Mesothelial cell of epicardium (in vitro differentiated cells): ENCODE measurements at regions not wholly inside any gene's neighbourhood (a gene's known extent, or its start where the extent isn't known, plus 50 kb on each side); places are given as distances from the start of the nearest gene placed in this dataset.

Experiments
- DNase-seq, 2 experiments: peaks; one replicate each; pipeline ENCODE4 v3.0.0; 2021; ENCODE audit warnings: low spot score in 2 of 2; ENCODE audit not compliant: unreplicated experiment in 2 of 2
- H3K27ac Mint-ChIP-seq: 2 replicates; pipeline ENCODE4 v1.8.0; 2021; ENCODE audit warnings: mixed read lengths
- H3K27me3 Mint-ChIP-seq: 2 replicates; pipeline ENCODE4 v1.8.0; 2021; ENCODE audit warnings: low read depth, mixed read lengths
- H3K36me3 Mint-ChIP-seq: 2 replicates; pipeline ENCODE4 v1.8.0; 2021; ENCODE audit warnings: mixed read lengths
- H3K4me1 Mint-ChIP-seq: 2 replicates; pipeline ENCODE4 v1.8.0; 2021; ENCODE audit warnings: mixed read lengths
- H3K4me3 Mint-ChIP-seq: 2 replicates; pipeline ENCODE4 v1.8.0; 2021; ENCODE audit warnings: mild to moderate bottlenecking, moderate library complexity, mixed read lengths
- H3K9me3 Mint-ChIP-seq: 2 replicates; pipeline ENCODE4 v1.8.0; 2021; ENCODE audit warnings: mixed read lengths
- TF ChIP-seq, protein P1 (sequence below): fragments of 200-600 bp; sonication (generic); IDR thresholded peaks from one replicate; pipeline ENCODE4 v1.5.0; 2021; ENCODE audit warnings: antibody characterized with exemption; ENCODE audit not compliant: unreplicated experiment

DNA sequence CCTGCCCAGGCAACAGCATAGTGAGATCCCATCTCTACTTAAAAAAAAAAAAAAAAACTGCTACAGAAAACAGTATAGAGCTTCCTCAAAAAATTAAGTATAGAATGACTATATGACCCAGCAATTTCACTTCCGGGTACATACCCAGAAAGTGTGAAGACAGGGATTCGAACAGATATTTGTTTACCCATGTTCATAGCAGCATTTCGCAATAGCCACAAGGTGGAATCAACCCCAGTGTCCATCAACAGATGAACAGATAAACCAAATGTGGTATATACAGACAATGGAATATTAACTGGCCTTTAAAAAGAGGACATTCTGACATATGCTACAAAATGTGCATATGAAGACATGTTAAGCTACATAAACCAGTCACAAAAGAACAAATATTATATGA lies 95.5 kb downstream of the CHD9NB start:
- H3K9me3 Mint-ChIP-seq: no peaks in the 10 kb centered on the region
- H3K36me3 Mint-ChIP-seq: no peaks in the 10 kb centered on the region
- H3K27me3 Mint-ChIP-seq: peaks cover 23% of the 10 kb centered on the region
- no peaks in the 10 kb centered on the region for H3K4me1 Mint-ChIP-seq
- no peak for DNase-seq
- no peak overlapping the region for H3K4me3 Mint-ChIP-seq
- TF ChIP-seq, protein P1, sequence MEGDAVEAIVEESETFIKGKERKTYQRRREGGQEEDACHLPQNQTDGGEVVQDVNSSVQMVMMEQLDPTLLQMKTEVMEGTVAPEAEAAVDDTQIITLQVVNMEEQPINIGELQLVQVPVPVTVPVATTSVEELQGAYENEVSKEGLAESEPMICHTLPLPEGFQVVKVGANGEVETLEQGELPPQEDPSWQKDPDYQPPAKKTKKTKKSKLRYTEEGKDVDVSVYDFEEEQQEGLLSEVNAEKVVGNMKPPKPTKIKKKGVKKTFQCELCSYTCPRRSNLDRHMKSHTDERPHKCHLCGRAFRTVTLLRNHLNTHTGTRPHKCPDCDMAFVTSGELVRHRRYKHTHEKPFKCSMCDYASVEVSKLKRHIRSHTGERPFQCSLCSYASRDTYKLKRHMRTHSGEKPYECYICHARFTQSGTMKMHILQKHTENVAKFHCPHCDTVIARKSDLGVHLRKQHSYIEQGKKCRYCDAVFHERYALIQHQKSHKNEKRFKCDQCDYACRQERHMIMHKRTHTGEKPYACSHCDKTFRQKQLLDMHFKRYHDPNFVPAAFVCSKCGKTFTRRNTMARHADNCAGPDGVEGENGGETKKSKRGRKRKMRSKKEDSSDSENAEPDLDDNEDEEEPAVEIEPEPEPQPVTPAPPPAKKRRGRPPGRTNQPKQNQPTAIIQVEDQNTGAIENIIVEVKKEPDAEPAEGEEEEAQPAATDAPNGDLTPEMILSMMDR: no peak
- no peak overlapping the region for H3K27ac Mint-ChIP-seq

DNA sequence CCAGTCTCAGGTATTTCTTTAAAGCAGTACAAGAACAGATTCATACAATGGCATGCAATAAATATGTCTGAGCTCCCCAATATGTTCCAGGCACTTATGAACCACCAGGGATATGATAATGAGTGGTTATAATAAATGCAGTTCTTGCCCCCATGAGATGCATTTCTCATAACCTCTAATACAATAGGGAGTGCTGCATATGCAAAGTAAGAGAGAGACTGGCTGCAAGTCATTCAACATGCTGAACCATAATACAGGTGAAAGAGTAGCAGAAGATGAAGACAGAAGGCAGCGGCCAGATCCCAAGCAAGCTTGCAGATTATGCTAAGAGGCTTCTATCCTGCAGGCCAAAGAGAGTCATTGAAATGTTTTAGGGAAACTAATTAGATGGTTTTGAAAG lies 96.7 kb downstream of the CHD9NB start:
- no peak for DNase-seq
- no peaks in the 10 kb centered on the region for H3K4me1 Mint-ChIP-seq
- H3K4me3 Mint-ChIP-seq: no peak overlapping the region
- H3K27ac Mint-ChIP-seq: no peak overlapping the region
- TF ChIP-seq, protein P1: no peak
- H3K36me3 Mint-ChIP-seq: no peaks in the 10 kb centered on the region
- no peaks in the 10 kb centered on the region for H3K9me3 Mint-ChIP-seq
- H3K27me3 Mint-ChIP-seq: peaks cover 21% of the 10 kb centered on the region

DNA sequence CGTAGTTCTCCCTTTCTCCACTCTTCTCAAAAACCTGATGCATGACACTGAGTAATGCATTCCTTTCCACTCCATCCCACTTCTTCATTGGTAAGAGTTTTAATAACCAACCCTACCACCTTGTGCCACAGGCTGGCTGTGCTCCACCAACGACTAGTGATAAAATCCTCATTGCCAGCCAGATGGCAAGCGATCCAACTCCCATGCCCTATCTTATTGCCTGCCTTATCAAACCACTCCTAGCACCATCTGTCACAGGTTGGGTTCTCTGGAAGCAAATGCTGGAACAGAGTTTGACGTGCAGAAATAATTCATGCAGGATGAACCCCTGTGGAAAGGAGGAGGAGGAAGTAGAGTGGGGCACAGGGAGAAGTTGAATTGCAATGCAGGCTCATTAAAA lies 99.5 kb downstream of the CHD9NB start:
- TF ChIP-seq, protein P1: no peak
- H3K4me3 Mint-ChIP-seq: no peak overlapping the region
- H3K27ac Mint-ChIP-seq: no peak overlapping the region
- H3K36me3 Mint-ChIP-seq: no peaks in the 10 kb centered on the region
- H3K27me3 Mint-ChIP-seq: peaks cover 40% of the 10 kb centered on the region
- no peaks in the 10 kb centered on the region for H3K4me1 Mint-ChIP-seq
- DNase-seq: no peak
- H3K9me3 Mint-ChIP-seq: no peaks in the 10 kb centered on the region

DNA sequence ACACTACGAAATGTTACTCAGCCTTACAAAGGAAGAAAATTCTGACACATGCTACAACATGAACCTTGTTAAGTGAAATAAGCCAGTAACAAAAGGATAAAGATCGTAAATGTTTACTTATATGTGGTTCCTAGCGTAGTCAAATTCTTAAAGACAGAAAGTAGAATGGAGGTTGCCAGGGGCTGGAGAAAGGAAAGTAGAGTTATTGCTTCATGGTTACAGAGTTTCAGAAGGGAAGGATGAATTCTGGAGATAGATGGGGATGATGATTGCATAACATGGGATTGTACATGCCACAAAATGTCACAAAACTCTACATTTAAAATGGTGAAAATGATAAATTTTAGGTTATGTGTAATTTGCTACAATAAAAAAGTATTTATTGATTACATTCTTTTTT lies 103.8 kb downstream of the CHD9NB start:
- TF ChIP-seq, protein P1: no peak
- H3K9me3 Mint-ChIP-seq: peaks cover 8% of the 10 kb centered on the region
- no peak for DNase-seq
- no peak overlapping the region for H3K4me3 Mint-ChIP-seq
- H3K4me1 Mint-ChIP-seq: no peaks in the 10 kb centered on the region
- no peaks in the 10 kb centered on the region for H3K36me3 Mint-ChIP-seq
- H3K27ac Mint-ChIP-seq: no peak overlapping the region
- peaks cover 30% of the 10 kb centered on the region for H3K27me3 Mint-ChIP-seq

DNA sequence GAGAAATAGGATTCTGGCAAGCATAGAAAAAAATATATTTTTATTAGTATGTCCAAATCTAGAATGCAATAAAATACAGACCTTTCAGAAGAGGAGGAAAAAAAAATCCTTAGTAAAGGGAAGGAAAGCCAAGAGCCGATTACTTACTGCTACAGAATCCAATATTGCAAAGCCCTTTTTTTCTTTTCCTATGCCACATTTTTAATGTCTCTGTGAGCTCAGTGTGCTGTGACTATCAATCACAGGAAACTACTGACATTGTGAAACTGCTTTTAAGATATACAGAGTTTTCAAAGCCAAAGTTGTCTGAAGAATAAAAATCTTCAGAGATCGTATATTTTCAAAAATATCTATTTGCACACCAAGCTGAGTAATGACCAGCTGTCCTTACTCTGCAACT lies 120.4 kb downstream of the CHD9NB start:
- H3K27me3 Mint-ChIP-seq: peaks cover 19% of the 10 kb centered on the region
- no peaks in the 10 kb centered on the region for H3K36me3 Mint-ChIP-seq
- TF ChIP-seq, protein P1: no peak
- no peak overlapping the region for H3K4me3 Mint-ChIP-seq
- no peak overlapping the region for H3K27ac Mint-ChIP-seq
- DNase-seq: no peak
- H3K9me3 Mint-ChIP-seq: peaks cover 4% of the 10 kb centered on the region
- H3K4me1 Mint-ChIP-seq: peaks cover 11% of the 10 kb centered on the region
